ENCODE measurements at regions not wholly inside any gene's neighbourhood (a gene's known extent, or its start where the extent isn't known, plus 50 kb on each side); places are given as distances from the start of the nearest gene placed in this dataset.

- no peak for TF ChIP-seq CTCF (IDR thresholded peaks at IDR 0.05; ENCODE audit: low read depth, low read length)
Measured at GRCh38 chr9:13725516-13725915, 446.0 kb upstream of the MPDZ start.

GRCh38 chr9:13721481-13722235 lies 442.2 kb upstream of the MPDZ start:
- no peak for TF ChIP-seq CTCF (IDR thresholded peaks at IDR 0.05; ENCODE audit: low read depth, low read length)
- DNase-seq (ENCODE audit: low read depth in 1 of 2, low spot score in 1 of 2) = peak in 1 of 2 donors; percentile 41

More at GRCh38 chr9:13725516-13725915, 446.0 kb upstream of the MPDZ start:
- Histone ChIP-seq H3K36me3 (no peaks in the 10 kb centered on the region), H3K27me3 (no peaks in the 10 kb centered on the region), H3K4me3 (no peak overlapping the region), H3K27ac (no peak overlapping the region), H3K9me3 (ENCODE audit: low read depth) (no peaks in the 10 kb centered on the region), H3K4me1 (ENCODE audit: low read depth) (no peaks in the 10 kb centered on the region)
- no peak for DNase-seq (ENCODE audit: low read depth in 1 of 2, low spot score in 1 of 2)

GRCh38 chr9:13719981-13720676 lies 440.6 kb upstream of the MPDZ start:
- peak in 1 of 2 donors; percentile 85 for DNase-seq (ENCODE audit: low read depth in 1 of 2, low spot score in 1 of 2)
- no peak overlapping the region for H3K27ac ChIP-seq
- no peak overlapping the region for H3K4me3 ChIP-seq
- H3K9me3 ChIP-seq (ENCODE audit: low read depth) = no peaks in the 10 kb centered on the region
- TF ChIP-seq CTCF (IDR thresholded peaks at IDR 0.05; ENCODE audit: low read depth, low read length) = no peak
- no peaks in the 10 kb centered on the region for H3K27me3 ChIP-seq
- peaks cover 3% of the 10 kb centered on the region for H3K4me1 ChIP-seq (ENCODE audit: low read depth)
- H3K36me3 ChIP-seq = no peaks in the 10 kb centered on the region

More at GRCh38 chr9:13721481-13722235, 442.2 kb upstream of the MPDZ start:
- Histone ChIP-seq H3K4me3 (no peak overlapping the region), H3K27ac (no peak overlapping the region), H3K36me3 (no peaks in the 10 kb centered on the region), H3K9me3 (ENCODE audit: low read depth) (no peaks in the 10 kb centered on the region), H3K27me3 (no peaks in the 10 kb centered on the region), H3K4me1 (ENCODE audit: low read depth) (no peaks in the 10 kb centered on the region)

GRCh38 chr9:13719446-13719845 lies 440.0 kb upstream of the MPDZ start:
- no peak for DNase-seq (ENCODE audit: low read depth in 1 of 2, low spot score in 1 of 2)
- Histone ChIP-seq H3K4me1 (ENCODE audit: low read depth) (peaks cover 3% of the 10 kb centered on the region), H3K36me3 (no peaks in the 10 kb centered on the region), H3K9me3 (ENCODE audit: low read depth) (no peaks in the 10 kb centered on the region), H3K4me3 (no peak overlapping the region), H3K27ac (no peak overlapping the region), H3K27me3 (no peaks in the 10 kb centered on the region)
- TF ChIP-seq CTCF (IDR thresholded peaks at IDR 0.05; ENCODE audit: low read depth, low read length) = no peak

- no peaks in the 10 kb centered on the region for H3K9me3 ChIP-seq (ENCODE audit: low read depth)
- H3K27me3 ChIP-seq = no peaks in the 10 kb centered on the region
- no peak for DNase-seq (ENCODE audit: low read depth in 1 of 2, low spot score in 1 of 2)
- H3K27ac ChIP-seq = no peak overlapping the region
- TF ChIP-seq CTCF (IDR thresholded peaks at IDR 0.05; ENCODE audit: low read depth, low read length) = no peak
- no peaks in the 10 kb centered on the region for H3K36me3 ChIP-seq
- peaks cover 3% of the 10 kb centered on the region for H3K4me1 ChIP-seq (ENCODE audit: low read depth)
- no peak overlapping the region for H3K4me3 ChIP-seq
Measured at GRCh38 chr9:13718539-13718938, 439.0 kb upstream of the MPDZ start.
